Natural killer cell (primary cell): ENCODE measurements at regions not wholly inside any gene's neighbourhood (a gene's known extent, or its start where the extent isn't known, plus 50 kb on each side); places are given as distances from the start of the nearest gene placed in this dataset.

ENCODE experiments used
- ATAC-seq, 3 donors: fragments of 150-1000 bp in 2 of 3; fragments of 200-7000 bp in 1 of 3; cut with Tn5 transposase; 1 replicate in 1 of 3; 2 replicates in 2 of 3; pipeline ENCODE4 v1.10.0; 2021; ENCODE audit warnings: mild to moderate bottlenecking in 2 of 3, moderate library complexity in 2 of 3
- DNase-seq, 2 donors: peaks; one replicate each; pipeline versions ENCODE4 v3.0.0 to v3.0.0-alpha.2; 2013 to 2021; ENCODE audit warnings: mixed read lengths in 1 of 2
- H3K27ac ChIP-seq: one replicate; pipeline ENCODE4 v1.5.1; 2013; ENCODE audit warnings: mild to moderate bottlenecking, low read length
- H3K27me3 ChIP-seq: one replicate; pipeline ENCODE4 v1.6.1; 2013; ENCODE audit warnings: low read length; ENCODE audit not compliant: control insufficient read depth, insufficient read depth
- H3K36me3 ChIP-seq: one replicate; pipeline ENCODE4 v1.6.1; 2013; ENCODE audit warnings: low read length; ENCODE audit not compliant: control insufficient read depth, insufficient read depth
- H3K4me1 ChIP-seq: one replicate; pipeline ENCODE4 v1.6.1; 2013; ENCODE audit warnings: low read length; ENCODE audit not compliant: control insufficient read depth, insufficient read depth
- H3K4me3 ChIP-seq: one replicate; pipeline ENCODE4 v1.5.1; 2013; ENCODE audit warnings: low read length
- H3K9me3 ChIP-seq: one replicate; pipeline ENCODE4 v1.6.1; 2013; ENCODE audit warnings: low read length; ENCODE audit not compliant: control insufficient read depth, insufficient read depth
- H3K27ac Mint-ChIP-seq, 2 donors: one replicate each; pipeline ENCODE4 v1.8.0; 2022; ENCODE audit warnings: mild to moderate bottlenecking in 2 of 2, mixed read lengths in 2 of 2, moderate library complexity in 1 of 2
- H3K27me3 Mint-ChIP-seq, 2 donors: one replicate each; pipeline ENCODE4 v1.8.0; 2022; ENCODE audit warnings: low read depth in 2 of 2, mixed read lengths in 2 of 2
- H3K36me3 Mint-ChIP-seq: one replicate; pipeline ENCODE4 v1.8.0; 2022; ENCODE audit warnings: mixed read lengths
- H3K4me1 Mint-ChIP-seq, 2 donors: one replicate each; pipeline ENCODE4 v1.8.0; 2022; ENCODE audit warnings: mixed read lengths in 2 of 2
- H3K4me3 Mint-ChIP-seq: one replicate; pipeline ENCODE4 v1.8.0; 2022; ENCODE audit warnings: mild to moderate bottlenecking, moderate library complexity, mixed read lengths
- H3K9me3 Mint-ChIP-seq, 2 donors: one replicate each; pipeline ENCODE4 v1.8.0; 2022; ENCODE audit warnings: mixed read lengths in 2 of 2
- CTCF ChIP-seq: fragments of 200-600 bp; IDR thresholded peaks from one replicate; pipeline ENCODE4 v1.8.0; 2022; ENCODE audit warnings: antibody characterized with exemption
- WGBS: methylation state at CpG from one replicate; pipeline ENCODE4 v1.1.7; 2013; ENCODE audit warnings: missing lambda C conversion rate; ENCODE audit not compliant: insufficient coverage; 5-methylcytosine and 5-hydroxymethylcytosine counted together
- intact Hi-C: fragments of 100-400 bp; cut with micrococcal nuclease; formaldehyde crosslinking; loops from one replicate; pipeline ENCODE4 v1.14.2; 2022

GRCh38 chr16:88301431-88301830 is 81.3 kb upstream of the ZNF469 start:
- Mint-ChIP-seq H3K9me3 (no peaks in the 10 kb centered on the region), H3K4me1 (no peaks in the 10 kb centered on the region), H3K36me3 (no peaks in the 10 kb centered on the region), H3K4me3 (no peak overlapping the region), H3K27me3 (peaks cover 0 to 2% of the 10 kb centered on the region in 2 donors), H3K27ac (no peak overlapping the region)
- DNase-seq (no peak), ATAC-seq (no peak)
- no peaks in the 10 kb centered on the region for H3K36me3 ChIP-seq
- no peak overlapping the region for H3K27ac ChIP-seq
- TF ChIP-seq CTCF, result no peak
- H3K27me3 ChIP-seq, result no peaks in the 10 kb centered on the region
- intact Hi-C loops, result no loop called here
- H3K4me1 ChIP-seq, result no peaks in the 10 kb centered on the region
- 84% methylated on average over 11 of the region's 11 CpGs for WGBS
- no peaks in the 10 kb centered on the region for H3K9me3 ChIP-seq
- no peak overlapping the region for H3K4me3 ChIP-seq

GRCh38 chr16:88301886-88302285 is 80.9 kb upstream of the ZNF469 start:
- intact Hi-C loops, result no loop called here

GRCh38 chr16:88302666-88303065 is 80.1 kb upstream of the ZNF469 start:
- Histone ChIP-seq H3K4me1 (no peaks in the 10 kb centered on the region), H3K27ac (no peak overlapping the region), H3K9me3 (no peaks in the 10 kb centered on the region), H3K4me3 (no peak overlapping the region), H3K27me3 (no peaks in the 10 kb centered on the region), H3K36me3 (no peaks in the 10 kb centered on the region)
- no peak for TF ChIP-seq CTCF
- H3K9me3 Mint-ChIP-seq, result no peaks in the 10 kb centered on the region
- peaks cover 0 to 2% of the 10 kb centered on the region in 2 donors for H3K27me3 Mint-ChIP-seq
- no peak overlapping the region for H3K27ac Mint-ChIP-seq
- H3K4me3 Mint-ChIP-seq, result no peak overlapping the region
- ATAC-seq (no peak), DNase-seq (no peak)
- WGBS, result 86% methylated on average over 6 of the region's 6 CpGs
- intact Hi-C loops, result no loop called here
- no peaks in the 10 kb centered on the region for H3K4me1 Mint-ChIP-seq
- H3K36me3 Mint-ChIP-seq, result no peaks in the 10 kb centered on the region

More at GRCh38 chr16:88301886-88302285, 80.9 kb upstream of the ZNF469 start:
- Histone ChIP-seq H3K4me3 (no peak overlapping the region), H3K27ac (no peak overlapping the region), H3K36me3 (no peaks in the 10 kb centered on the region), H3K4me1 (no peaks in the 10 kb centered on the region), H3K27me3 (no peaks in the 10 kb centered on the region), H3K9me3 (no peaks in the 10 kb centered on the region)
- no peak for TF ChIP-seq CTCF
- no peak overlapping the region for H3K4me3 Mint-ChIP-seq
- no peak overlapping the region for H3K27ac Mint-ChIP-seq
- no peaks in the 10 kb centered on the region for H3K9me3 Mint-ChIP-seq
- H3K27me3 Mint-ChIP-seq, result peaks cover 0 to 2% of the 10 kb centered on the region in 2 donors
- 88% methylated on average over 7 of the region's 12 CpGs for WGBS
- H3K4me1 Mint-ChIP-seq, result no peaks in the 10 kb centered on the region
- ATAC-seq (no peak), DNase-seq (no peak)
- H3K36me3 Mint-ChIP-seq, result no peaks in the 10 kb centered on the region

GRCh38 chr16:88303405-88303804 is 79.4 kb upstream of the ZNF469 start:
- no peak for TF ChIP-seq CTCF
- Histone ChIP-seq H3K9me3 (no peaks in the 10 kb centered on the region), H3K27me3 (no peaks in the 10 kb centered on the region), H3K4me3 (no peak overlapping the region), H3K36me3 (no peaks in the 10 kb centered on the region), H3K4me1 (no peaks in the 10 kb centered on the region), H3K27ac (no peak overlapping the region)
- no peaks in the 10 kb centered on the region for H3K4me1 Mint-ChIP-seq
- 84% methylated on average over 6 of the region's 6 CpGs for WGBS
- ATAC-seq (no peak), DNase-seq (no peak)
- H3K27me3 Mint-ChIP-seq, result peaks cover 0 to 3% of the 10 kb centered on the region in 2 donors
- no peaks in the 10 kb centered on the region for H3K9me3 Mint-ChIP-seq
- intact Hi-C loops, result no loop called here
- no peak overlapping the region for H3K27ac Mint-ChIP-seq
- no peaks in the 10 kb centered on the region for H3K36me3 Mint-ChIP-seq
- H3K4me3 Mint-ChIP-seq, result no peak overlapping the region
